Heart left ventricle (tissue), 16 donors: ENCODE measurements at regions not wholly inside any gene's neighbourhood (a gene's known extent, or its start where the extent isn't known, plus 50 kb on each side); places are given as distances from the start of the nearest gene placed in this dataset.

ENCODE experiments used
- ATAC-seq, 4 donors: fragments of 200-7000 bp; cut with Tn5 transposase; one replicate each; pipeline ENCODE4 v1.9.1; 2020 to 2022; ENCODE audit warnings: moderate library complexity in 4 of 4, mild to moderate bottlenecking in 3 of 4, moderate number of reproducible peaks in 1 of 4
- DNase-seq, 5 donors: peaks; one replicate each; pipeline ENCODE4 v3.0.0-alpha.2; 2020
- H3K27ac ChIP-seq, 12 donors: fragments of 200-600 bp; sonication (generic) in 4 of 12; one replicate each; pipeline versions ENCODE4 v1.5.0 to v1.8.0; 2016 to 2022; ENCODE audit warnings: mild to moderate bottlenecking in 2 of 12
- H3K27me3 ChIP-seq, 9 donors: fragments of 200-600 bp; sonication (generic) in 2 of 9; one replicate each; pipeline versions ENCODE4 v1.5.1 to v1.8.0; 2016 to 2022; ENCODE audit warnings: mild to moderate bottlenecking in 3 of 9
- H3K36me3 ChIP-seq, 9 donors: fragments of 200-600 bp; sonication (generic) in 2 of 9; one replicate each; pipeline versions ENCODE4 v1.5.0 to v1.8.0; 2018 to 2022; ENCODE audit warnings: mild to moderate bottlenecking in 2 of 9
- H3K4me1 ChIP-seq, 12 donors: fragments of 200-600 bp; sonication (generic) in 4 of 12; one replicate each; pipeline versions ENCODE4 v1.5.0 to v1.8.0; 2016 to 2022; ENCODE audit warnings: mild to moderate bottlenecking in 3 of 12
- H3K4me3 ChIP-seq, 12 donors: fragments of 200-600 bp; sonication (generic) in 4 of 12; one replicate each; pipeline versions ENCODE4 v1.5.0 to v1.8.0; 2017 to 2022; ENCODE audit warnings: mild to moderate bottlenecking in 9 of 12, moderate library complexity in 4 of 12
- H3K9me3 ChIP-seq, 12 donors: fragments of 200-600 bp; sonication (generic) in 4 of 12; one replicate each; pipeline versions ENCODE4 v1.5.0 to v1.8.0; 2016 to 2022; ENCODE audit warnings: mild to moderate bottlenecking in 1 of 12
- POLR2A ChIP-seq, 2 donors: fragments of 450-650 bp; IDR thresholded peaks; one replicate each; pipeline ENCODE4 v1.6.1; 2017; ENCODE audit warnings: antibody characterized with exemption in 2 of 2, mild to moderate bottlenecking in 2 of 2, moderate library complexity in 2 of 2
- WGBS, 4 donors: extraction: QIAGEN DNeasy Blood & Tissue Kit in 2 of 4; methylation state at CpG; one replicate each; pipeline versions ENCODE4 v1.1.5 to v1.1.7; 2013 to 2018; 5-methylcytosine and 5-hydroxymethylcytosine counted together
- intact Hi-C, 10 donors: fragments of 100-400 bp; cut with DNase I; formaldehyde crosslinking; loops; one replicate each; pipeline versions ENCODE4 v1.11.1 to v1.14.2; 2022
- TF ChIP-seq, protein P1 (sequence below), 12 donors: fragments of 200-600 bp; sonication (generic) in 4 of 12; IDR thresholded peaks; one replicate each; pipeline versions ENCODE4 v1.5.0 to v1.8.0; 2018 to 2022; ENCODE audit warnings: antibody characterized with exemption in 12 of 12, mild to moderate bottlenecking in 5 of 12
- donor health status: ischemic (EF 13 %, LVEDD 7.1; RV severe dilation, severe dysfunction).
- donor health status: healthy with polysubstance abuse.
- donor health status: DM: no; HTN: yes; CAD: no.
- donor health status: DM: no; HTN: no; CAD: no.
- donor health status: ischemic (EF 25% LVEDD 6.9; RV normal size, moderate dysfunction).
- donor health status: ischemic (EF 25% LVEDD 5.7; RV mildly dilated, moderate dysfunction).
- donor health status: healthy.
- donor health status: DM: yes; HTN: yes; CAD: no.
- donor health status: ischemic (EF 35%, LVEDD 5.7; RV mildly dilated, moderate dysfunction).
- donor health status: nonischemic (EF 11% LVEDD 7.7; RV severe dilation, severe dysfunction).
- donor health status: DM: yes; HTN: yes; CAD: no.
- donor health status: PGD.
- donor health status: ischemic (EF 29% LVEDD 5.4; RV normal size, mild dysfunction).
- donor health status: nonischemic (EF 23%, LVEDD 6.1; RV moderate dilation, normal function).

DNA sequence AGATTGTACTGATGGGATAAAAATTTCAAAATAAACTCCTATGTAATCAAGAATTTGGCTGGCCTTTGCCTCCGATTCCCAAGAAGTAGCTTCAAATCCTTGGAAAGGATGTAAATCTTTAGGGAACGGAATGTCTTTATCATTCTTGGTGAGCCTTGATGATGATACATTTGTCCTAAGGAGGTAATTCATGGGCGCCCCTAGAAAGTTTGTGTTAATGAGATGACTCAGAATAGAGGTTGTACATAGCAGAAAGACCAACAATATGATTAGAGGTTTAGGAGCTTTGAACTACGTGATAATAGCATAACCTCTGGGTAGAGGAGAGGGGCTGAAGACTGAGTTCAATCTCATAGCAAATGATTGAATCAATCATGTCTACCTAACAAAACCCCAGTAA is 248.6 kb upstream of the SLITRK3 start:
- intact Hi-C loops: no loop called here
- ATAC-seq: no peak
- no peaks in the 10 kb centered on the region for H3K4me1 ChIP-seq

DNA sequence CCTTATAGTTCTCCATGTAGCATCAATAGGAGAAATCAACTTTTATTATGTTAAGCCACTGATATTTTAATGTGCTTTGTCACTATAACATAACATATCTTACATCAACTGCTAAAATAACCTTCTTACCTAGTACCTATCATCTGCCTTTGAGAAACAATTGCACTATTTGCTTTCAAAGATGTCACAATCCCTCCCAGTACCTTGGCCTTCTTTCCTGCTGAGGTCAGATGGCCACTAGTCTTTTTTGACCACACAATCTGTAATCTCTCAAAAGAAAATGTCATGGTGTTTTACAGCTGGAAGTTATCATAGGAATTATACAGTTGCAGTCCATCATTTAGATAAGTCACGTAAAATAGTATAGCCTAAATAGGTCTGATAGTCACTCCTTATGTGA is 247.5 kb upstream of the SLITRK3 start:
- Histone ChIP-seq H3K27me3 (no peaks in the 10 kb centered on the region), H3K4me1 (no peaks in the 10 kb centered on the region), H3K9me3 (peaks cover 0 to 18% (median 0%) of the 10 kb centered on the region in 12 donors), H3K36me3 (no peaks in the 10 kb centered on the region), H3K4me3 (no peak overlapping the region), H3K27ac (no peak overlapping the region)
- no peak for TF ChIP-seq POLR2A (IDR thresholded peaks at IDR 0.05)
- TF ChIP-seq, protein P1, sequence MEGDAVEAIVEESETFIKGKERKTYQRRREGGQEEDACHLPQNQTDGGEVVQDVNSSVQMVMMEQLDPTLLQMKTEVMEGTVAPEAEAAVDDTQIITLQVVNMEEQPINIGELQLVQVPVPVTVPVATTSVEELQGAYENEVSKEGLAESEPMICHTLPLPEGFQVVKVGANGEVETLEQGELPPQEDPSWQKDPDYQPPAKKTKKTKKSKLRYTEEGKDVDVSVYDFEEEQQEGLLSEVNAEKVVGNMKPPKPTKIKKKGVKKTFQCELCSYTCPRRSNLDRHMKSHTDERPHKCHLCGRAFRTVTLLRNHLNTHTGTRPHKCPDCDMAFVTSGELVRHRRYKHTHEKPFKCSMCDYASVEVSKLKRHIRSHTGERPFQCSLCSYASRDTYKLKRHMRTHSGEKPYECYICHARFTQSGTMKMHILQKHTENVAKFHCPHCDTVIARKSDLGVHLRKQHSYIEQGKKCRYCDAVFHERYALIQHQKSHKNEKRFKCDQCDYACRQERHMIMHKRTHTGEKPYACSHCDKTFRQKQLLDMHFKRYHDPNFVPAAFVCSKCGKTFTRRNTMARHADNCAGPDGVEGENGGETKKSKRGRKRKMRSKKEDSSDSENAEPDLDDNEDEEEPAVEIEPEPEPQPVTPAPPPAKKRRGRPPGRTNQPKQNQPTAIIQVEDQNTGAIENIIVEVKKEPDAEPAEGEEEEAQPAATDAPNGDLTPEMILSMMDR (IDR thresholded peaks at IDR 0.05): no peak
- DNase-seq (no peak), ATAC-seq (no peak)
- intact Hi-C loops: no loop called here
- 47 to 74% (median 56%) methylated on average over 1 of the region's 1 CpG for WGBS, 4 donors

More for the DNA sequence above, 248.6 kb upstream of the SLITRK3 start:
- peaks cover 0 to 18% (median 0%) of the 10 kb centered on the region in 12 donors for H3K9me3 ChIP-seq
- H3K36me3 ChIP-seq: no peaks in the 10 kb centered on the region
- no peaks in the 10 kb centered on the region for H3K27me3 ChIP-seq
- DNase-seq: no peak
- no peak overlapping the region for H3K27ac ChIP-seq
- TF ChIP-seq, protein P1 (IDR thresholded peaks at IDR 0.05): no peak
- no peak for TF ChIP-seq POLR2A (IDR thresholded peaks at IDR 0.05)
- H3K4me3 ChIP-seq: no peak overlapping the region
- WGBS, 4 donors: 61 to 78% (median 67%) methylated on average over 4 of the region's 4 CpGs

DNA sequence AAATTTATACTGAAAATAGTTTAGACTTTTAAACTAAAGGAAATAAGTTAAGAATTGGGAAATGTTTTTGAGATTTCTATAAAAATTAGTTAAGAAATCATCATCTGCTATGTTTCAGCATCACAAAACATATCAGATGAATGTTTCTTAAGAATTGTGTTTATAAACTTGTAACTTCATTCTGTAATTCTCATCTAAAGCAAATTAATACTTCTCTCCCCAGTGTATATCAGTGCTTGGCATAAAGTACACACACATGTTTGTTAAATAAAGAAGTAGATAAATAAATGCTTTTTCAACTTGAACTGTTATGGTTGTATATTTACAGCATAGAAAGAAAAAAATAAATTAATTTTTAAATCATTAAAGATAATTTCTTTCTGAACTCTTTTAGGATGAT is 245.9 kb upstream of the SLITRK3 start:
- no peaks in the 10 kb centered on the region for H3K27me3 ChIP-seq
- H3K27ac ChIP-seq: no peak overlapping the region
- H3K9me3 ChIP-seq: peaks cover 0 to 4% (median 0%) of the 10 kb centered on the region in 12 donors
- DNase-seq (no peak), ATAC-seq (no peak)
- no peak overlapping the region for H3K4me3 ChIP-seq
- no peaks in the 10 kb centered on the region for H3K36me3 ChIP-seq
- no peak for TF ChIP-seq POLR2A (IDR thresholded peaks at IDR 0.05)
- TF ChIP-seq, protein P1 (IDR thresholded peaks at IDR 0.05): no peak
- intact Hi-C loops: no loop called here
- H3K4me1 ChIP-seq: no peaks in the 10 kb centered on the region

DNA sequence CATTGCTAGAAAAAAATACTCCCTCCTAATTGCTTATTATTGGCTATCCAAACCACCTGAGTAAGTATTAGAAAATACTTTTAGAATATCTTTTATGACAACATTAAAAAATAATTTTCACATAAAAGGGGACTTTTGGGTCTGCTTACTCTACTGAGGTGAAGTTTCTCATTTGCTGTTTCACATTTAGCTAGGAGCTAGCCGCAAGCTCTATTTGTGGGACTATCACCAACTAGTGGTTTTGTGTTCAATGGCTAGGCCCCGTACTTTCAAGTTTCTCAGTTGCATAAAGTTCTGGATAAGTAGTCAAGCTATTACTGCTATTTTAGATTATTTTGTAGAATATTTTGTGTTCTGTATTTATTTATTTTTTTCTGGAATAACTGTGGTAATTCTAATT is 244.2 kb upstream of the SLITRK3 start:
- Histone ChIP-seq H3K9me3 (peaks cover 0 to 10% (median 0%) of the 10 kb centered on the region in 12 donors), H3K4me1 (no peaks in the 10 kb centered on the region), H3K27ac (no peak overlapping the region), H3K27me3 (no peaks in the 10 kb centered on the region), H3K36me3 (no peaks in the 10 kb centered on the region), H3K4me3 (no peak overlapping the region)
- TF ChIP-seq, protein P1 (IDR thresholded peaks at IDR 0.05): no peak
- TF ChIP-seq POLR2A (IDR thresholded peaks at IDR 0.05): no peak
- DNase-seq (no peak), ATAC-seq (no peak)
- intact Hi-C loops: no loop called here
- 84 to 92% (median 86%) methylated on average over 2 of the region's 2 CpGs for WGBS, 4 donors
